GM18907 (cell line): ENCODE measurements at regions not wholly inside any gene's neighbourhood (a gene's known extent, or its start where the extent isn't known, plus 50 kb on each side); places are given as distances from the start of the nearest gene placed in this dataset.

Experiments
- ATAC-seq: cut with Tn5 transposase; IDR thresholded peaks from one replicate; pipeline ENCODE4 v1.9.1; 2021; ENCODE audit warnings: mild to moderate bottlenecking, moderate library complexity; ENCODE audit not compliant: unreplicated experiment

DNA sequence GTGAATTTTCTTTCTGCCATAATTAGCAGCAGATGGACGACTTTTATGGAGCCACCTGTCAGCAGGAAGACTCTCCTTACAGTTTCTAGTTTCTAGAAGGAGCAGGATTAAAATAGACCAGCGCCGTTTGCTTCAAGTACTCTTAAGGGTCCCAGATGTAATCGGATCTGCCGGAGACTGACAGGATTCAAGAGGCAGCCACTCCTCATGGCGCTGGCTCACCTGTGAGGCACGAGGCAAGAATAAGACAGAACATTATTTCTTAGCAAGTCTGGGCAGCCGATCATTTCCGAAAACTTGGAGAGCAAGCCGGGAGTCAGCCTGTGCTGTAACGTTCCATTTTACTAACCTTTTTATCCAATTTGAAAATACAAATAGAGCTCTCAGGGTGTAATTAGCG, 410.4 kb upstream of the RORA start:
- no peak for ATAC-seq

DNA sequence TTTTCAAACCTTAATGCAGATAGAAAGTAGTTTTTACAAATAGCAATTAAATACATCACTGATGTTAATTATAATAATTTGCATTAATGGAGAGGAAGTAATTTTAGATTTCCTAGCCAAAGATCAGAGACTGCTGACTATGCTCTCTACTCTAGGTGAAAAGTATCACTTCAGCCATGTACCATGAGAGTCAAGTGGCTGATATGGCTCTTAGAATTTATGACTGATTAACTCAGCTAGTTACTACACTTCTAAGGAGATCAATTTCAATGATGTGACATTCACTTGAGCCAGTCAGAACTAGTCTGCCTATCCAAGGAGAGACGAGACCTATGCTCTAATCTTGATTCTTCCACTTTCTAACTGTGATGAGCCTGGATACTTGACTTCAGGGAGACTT, 405.7 kb upstream of the RORA start:
- no peak for ATAC-seq

DNA sequence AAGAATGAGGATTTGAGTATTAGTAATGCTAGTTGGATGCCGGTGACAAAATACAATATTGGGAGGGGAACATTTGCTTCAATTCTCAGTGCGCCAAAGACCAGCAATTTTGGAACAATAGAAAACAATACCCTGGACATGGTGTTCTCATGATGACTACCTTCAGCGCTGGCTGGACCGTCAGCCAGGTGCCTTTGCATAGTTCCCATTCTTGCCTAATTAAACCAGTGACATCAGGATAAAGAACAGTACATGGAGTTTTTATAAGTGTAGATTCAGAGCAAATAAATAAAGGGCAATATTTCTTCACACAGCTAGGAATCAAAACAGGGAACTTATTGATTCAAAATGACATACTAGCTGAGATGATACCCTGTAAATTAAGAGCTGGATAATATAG, 404.8 kb upstream of the RORA start:
- ATAC-seq, result no peak

DNA sequence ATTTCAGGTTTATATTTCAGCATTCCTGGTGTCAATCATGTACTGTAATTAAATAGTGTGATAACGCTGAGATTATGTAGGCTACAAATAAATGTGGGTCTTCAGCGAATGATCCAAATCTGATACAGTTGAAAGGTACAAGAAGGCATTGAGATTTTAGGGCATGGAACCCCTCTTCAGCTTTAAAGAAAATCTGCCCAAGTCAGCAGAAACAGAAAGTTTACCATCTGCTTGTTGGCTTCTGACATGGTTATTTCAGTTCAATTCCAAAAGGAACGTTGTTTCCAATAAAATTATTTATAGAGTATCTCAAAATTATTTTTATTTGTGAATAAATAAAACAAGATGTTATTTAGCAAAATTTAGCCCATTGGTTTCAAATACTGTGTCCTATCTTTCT, 400.2 kb upstream of the RORA start:
- no peak for ATAC-seq

DNA sequence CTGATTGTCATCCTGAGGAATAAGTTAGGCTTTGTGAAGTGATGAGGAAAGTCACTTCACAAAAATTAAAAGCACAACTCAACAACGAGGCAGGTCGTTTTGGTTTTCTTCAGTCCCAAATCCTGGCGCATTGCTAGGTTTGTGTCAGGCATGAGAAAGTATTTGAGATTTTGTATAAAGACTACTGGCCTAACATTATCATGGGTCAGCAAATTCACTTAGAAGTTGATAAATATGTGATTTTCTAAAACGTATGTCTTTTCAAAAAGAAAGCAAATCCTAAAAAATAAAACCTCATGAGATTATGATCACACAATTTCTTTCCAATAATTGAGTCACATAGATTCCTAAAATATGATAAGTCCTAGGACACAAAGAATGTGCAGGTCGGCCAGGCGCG, 395.8 kb upstream of the RORA start:
- no peak for ATAC-seq

DNA sequence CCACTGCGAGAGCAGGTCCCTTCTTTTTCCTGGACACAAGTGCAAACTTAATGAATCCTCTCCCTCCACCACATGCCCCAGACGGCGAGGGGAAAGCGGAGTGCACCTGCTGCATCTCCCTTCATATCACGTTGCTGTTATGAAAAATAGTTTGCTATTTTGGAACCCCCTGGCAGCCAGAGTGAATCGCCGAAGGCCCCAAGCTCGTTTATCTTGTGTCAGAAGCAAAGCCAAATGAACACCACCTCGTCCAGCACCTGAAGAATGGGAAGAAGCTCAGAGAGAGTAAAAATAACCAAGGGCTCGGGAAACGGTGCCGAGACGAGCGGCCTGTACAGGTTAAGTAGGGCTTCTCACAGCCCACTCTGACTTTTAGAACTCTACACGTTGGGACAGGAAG, 394.6 kb upstream of the RORA start:
- ATAC-seq, result no peak

DNA sequence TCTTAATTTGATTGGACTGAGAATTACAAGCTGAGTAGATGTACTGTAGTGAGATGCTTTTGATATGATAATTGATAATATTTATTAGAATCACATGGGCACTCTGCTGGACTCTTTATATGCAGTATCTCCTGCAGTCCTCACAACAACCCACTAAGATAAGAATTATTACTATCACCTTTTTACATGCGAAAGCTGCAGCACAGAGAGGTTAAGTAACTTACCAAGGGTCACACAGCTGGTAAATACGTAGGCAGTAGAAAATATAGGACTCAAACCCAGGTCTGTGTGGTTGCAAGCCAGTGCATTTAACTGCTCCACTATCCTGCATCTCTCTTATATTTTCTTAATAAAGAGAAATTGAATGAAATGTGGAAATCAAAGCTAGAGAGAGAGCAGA, 392.8 kb upstream of the RORA start:
- ATAC-seq, result no peak

DNA sequence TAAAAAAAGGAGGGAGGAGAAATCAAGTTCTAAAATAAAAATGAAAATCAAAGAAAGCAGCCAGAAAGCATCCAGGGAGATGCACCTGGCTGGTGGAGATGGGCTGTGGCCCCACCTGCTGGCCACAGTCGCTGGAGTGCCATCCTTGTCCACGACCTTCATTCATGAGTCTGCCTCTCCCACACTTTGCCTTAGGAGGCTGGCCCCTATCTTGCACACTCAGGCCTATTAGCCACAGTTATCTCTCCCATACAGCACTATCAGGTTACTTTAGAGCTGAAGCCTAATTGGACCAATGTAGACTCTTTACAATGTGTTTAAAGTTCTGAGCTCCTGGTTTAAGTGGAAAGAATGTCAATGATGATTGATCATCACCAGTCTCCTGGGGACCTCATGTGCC, 392.0 kb upstream of the RORA start:
- ATAC-seq, result no peak

DNA sequence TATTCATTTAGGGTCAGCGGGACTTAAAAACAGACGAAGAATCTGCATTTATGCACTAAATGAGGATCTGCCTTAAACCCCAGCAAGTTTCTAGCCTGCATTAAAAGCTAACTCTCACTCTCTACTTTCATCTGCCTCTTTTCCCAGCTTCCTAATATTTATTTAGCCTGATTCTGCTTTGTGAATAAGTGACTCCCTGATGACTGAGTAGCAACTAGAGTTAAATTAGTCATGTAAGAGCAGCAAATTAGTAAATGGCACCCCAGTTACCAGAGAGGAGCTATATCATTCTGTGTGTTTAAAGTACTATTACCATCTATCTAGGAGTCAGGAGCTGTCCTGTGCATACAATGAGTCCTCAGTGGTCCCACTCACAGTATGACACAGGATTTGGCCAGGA, 391.0 kb upstream of the RORA start:
- no peak for ATAC-seq

DNA sequence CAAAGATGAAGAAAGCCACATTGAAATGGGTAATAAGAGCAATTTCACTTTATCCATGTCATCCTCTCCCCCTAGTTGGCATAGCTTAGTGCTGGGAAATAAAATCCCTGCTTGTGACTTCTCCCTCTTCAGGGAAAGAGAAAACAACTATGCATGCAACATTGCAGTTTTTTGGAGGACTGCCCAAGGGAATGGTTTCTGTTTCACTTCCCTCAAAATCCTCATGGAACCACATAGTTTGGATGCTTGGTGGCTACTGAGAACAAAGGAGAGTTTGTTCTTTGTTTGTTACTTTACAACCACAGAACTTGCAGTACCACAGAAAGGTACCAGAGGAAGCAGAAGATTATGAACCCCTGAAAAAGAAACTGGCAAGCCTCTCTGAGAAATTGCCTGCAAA, 384.6 kb upstream of the RORA start:
- no peak for ATAC-seq

DNA sequence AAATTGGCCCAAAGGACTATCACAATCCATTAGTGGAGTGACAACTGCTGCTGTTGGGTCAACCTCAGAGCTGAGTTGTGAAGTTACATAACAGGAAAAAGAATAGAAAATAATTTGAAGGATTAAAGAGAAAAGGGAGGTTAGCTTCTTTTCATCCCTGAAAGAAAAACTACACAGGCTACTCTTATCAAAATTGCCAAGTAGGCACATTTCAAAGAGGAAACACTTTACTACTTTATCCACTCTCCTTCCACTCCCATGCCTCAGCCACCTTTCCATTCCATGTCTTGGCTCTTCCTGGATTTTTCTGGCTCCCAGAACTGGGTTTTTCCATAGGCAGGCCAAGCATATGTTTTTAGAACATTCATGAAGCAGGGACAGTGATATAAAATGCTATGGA, 384.0 kb upstream of the RORA start:
- no peak for ATAC-seq

DNA sequence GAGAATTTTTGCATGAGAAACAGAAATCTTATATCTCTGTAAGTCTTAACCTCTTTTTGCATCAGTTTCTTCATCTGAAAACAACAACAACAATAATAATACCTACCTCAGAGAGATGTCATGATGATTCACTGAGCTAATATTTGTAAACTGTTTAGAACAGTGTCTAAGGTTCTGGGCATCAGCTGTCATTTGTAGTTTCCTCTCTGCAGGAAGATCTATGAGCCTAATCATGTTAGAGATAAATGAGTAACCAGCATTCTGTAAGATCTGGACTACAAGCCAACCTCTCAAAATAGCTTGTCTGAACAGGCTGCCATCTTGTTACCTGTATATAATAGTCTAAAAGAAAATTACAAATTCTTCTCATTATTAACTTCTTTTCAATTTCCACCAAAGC, 383.0 kb upstream of the RORA start:
- no peak for ATAC-seq

DNA sequence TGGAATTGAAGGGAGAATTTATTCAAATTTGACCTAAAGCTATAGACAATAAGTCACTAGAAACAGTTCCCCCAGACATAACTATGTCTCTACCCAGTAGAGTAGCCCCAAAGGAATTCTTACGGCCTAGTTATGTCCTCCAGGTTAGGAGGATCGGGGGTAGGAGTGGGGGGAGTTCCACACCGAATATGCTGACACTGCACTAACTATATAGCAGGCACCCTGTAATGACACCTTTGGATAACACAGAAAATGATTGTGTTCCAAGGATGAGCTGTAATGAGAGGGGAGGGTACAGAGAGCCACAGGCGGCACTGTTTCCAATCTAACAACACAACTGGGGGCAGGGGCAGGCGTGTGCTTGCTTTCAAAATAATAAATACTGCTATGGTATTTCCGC, 376.2 kb upstream of the RORA start:
- ATAC-seq, result no peak

DNA sequence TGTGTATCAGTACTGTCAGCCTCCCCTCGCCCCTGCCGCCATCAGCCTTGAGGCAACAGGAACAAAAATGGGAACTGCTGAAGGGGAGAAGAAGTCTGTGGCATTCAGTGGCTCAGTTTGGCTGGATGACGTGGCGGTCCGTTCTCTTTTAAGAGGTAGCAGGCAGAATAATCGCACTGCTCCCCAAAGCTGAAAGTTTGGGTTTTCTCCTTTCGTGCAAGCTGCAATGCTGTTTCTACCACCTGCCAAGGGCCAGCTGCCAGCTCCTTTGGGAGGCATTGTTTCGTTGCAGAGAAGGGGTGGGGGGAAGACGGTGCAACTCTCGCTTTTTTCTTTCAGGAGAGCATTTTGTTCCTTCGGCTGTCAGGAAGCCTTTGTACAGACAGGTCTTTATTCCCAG, 369.6 kb upstream of the RORA start:
- ATAC-seq, result no peak

DNA sequence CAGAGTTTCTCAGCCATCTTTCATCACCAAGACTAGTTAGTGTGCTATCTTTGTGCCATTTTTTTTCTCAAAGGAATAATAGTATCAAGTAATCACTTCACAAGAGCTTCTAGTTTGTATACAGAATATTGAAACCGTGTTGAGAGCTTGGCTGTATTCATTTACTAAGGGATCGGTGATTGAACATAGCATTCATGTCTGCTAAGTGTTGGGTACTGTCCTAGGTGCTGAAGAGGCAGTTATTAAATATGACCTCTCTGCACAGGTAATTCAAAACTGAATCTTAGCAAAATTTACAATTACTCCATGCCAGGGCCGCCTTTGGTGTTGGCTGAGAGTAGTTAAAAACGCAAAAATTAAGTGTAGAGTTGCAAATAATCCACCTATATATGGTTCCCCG, 355.3 kb upstream of the RORA start:
- no peak for ATAC-seq

DNA sequence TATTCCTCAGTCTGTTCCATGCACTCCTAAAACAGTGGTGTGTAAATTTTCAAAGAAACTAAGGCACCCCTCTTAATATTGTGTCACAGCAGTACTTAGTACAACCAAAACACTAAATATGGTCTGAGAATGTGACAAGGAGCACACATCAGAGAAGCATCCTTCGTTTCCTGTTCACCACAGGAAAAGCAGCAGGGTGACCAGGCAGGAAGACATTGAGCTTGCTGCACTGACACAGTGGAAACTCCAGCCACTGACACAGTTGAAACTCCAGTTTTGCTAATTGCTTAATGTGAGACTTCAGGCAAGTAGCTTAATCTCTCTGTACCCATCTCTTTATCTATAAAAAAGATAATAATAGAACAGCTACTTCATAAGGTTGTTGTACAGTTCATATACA, 353.0 kb upstream of the RORA start:
- no peak for ATAC-seq

DNA sequence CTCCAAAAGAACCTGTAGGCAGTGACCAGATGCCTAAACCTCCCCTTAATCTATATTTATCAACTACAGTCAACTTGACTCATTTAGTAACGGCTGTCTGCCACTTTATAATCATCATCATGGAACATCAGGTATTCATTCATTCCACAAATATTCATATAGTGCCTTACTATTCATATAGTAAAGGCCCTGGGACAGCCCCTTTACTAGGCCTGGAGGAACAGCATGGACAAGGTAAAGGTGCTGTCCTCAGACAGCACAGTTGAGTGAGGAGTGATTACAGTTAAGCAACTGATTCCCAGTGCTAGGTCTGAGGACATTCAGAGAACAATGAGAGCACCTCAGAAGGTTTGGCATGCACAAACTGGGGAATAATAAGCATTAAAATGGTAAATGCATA, 346.5 kb upstream of the RORA start:
- no peak for ATAC-seq

DNA sequence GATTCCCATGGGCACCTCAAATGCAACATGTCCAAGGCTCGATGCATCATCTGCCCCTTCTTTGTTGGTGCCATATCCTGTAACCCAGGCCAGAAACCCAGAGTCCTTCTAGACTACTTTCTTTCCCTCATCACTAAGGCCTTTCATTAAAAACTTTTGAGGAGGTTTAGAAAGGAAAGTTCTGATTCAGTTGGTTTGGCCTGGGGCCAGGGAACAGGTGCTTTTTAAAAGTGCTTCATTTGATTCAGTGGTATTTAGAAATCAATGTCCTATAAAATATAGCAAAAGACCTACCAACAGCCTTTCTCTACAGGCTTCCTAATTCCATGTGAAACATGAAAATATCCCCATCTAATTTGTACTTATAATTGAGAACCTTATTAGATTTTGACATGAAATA, 341.9 kb upstream of the RORA start:
- ATAC-seq, result no peak

DNA sequence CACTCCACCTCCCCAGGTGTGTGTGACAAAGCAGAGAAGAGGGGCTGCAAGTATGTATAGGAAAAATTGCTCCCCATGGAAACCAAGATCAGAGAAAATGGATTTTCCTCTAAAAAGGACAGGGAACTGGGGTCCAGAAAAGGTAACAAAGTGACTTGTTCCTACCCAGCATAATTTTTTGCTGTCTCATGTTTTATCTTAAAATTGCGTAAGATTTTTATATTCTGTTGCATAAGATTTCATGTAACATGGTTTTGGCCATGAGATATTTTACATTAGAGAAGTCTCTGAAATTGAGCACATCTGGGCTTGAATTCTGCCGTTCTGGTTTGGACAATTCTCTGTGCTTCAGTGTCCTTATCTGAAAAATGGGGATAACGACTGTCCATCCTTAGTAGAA, 335.7 kb upstream of the RORA start:
- no peak for ATAC-seq

DNA sequence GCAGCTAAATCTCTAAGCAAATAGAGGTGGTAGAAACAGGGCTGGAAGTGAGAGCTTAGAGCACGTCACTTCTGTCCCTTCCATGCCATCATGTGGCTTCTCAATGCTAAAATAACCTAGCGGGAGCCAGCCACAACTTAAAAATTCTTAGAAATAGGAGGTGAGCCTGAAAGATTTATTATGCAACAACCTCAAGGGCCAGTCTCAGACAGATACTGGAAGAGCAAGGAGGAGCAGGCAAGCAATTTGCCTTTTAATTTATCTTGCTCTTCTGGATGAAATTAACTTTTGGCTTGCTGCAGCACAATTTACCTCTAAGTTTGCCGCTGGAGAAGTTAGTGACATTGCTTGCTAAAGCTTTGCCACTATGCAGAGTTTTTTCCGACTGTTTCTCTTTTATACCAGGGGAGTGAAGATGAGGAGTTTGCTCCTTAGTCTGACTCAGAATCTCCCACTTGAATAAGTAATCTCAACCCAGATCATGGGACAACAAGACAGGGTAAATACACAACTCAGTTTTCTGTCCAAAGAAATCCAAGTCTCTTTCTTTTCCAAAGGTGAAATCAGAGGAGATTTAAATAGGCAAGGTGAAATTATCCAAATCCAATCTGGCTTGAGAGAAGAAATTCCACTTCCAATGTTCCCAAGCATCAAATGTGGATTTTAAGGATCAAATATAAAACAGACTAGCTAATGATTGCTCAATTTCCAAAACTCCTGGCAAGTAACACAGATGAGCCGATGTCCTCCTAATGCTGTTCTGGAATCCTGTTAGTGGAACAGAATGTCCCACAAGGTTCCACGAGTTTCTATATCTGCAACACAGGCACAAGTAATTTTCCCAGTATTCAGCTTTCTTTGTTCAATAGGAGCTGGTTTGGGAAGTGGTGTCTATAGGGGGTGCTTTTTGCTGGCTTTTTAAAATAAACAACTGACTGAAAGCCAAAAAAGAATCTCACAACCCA, 329.4 kb upstream of the RORA start:
- no peak for ATAC-seq

DNA sequence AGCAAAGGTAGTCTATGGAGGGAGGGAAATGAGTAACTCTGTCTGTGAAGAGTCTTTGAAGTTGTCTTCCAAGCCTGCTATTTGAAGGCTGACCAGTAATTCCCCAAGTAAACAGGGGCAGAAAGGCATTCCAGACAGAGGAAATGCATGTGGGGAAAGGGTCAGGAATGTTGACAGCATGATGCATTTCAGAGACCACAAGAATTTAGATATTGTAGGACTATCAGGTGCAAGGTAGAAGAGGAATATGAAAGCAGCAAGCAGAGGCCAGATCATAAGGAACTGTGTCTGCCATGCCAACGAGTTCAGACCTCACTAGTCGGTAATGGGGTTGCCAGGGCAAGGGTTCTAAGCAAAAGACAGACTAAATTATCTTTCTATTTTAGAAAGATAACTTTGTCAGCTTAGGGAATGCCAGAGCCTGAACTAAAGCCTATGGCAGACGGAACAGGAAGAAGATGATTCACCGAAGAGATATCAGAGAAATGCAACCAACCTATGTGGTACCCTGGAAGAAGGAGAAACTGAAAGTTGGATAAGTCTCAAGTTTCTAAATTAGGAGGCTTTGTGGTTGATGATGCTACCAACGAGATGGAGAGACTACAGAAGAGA, 327.0 kb upstream of the RORA start:
- no peak for ATAC-seq

DNA sequence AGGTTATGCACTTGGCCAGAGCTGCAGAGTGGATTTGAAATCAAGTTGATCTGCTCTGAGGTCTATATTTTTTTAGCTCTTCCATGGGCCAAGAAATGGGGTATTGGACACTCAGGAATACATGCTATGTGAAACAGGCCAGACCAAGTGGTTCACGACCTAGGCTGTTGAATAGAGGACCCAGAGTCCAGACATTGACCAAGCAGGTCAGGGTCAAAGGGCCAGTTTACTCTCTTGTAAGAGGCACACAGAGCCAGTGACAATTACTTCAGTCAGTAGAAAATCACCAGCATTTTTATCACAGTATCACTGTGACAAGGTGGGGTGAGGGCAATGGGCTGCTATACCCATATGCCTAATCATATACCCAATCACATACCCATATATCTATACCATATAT, 320.6 kb upstream of the RORA start:
- ATAC-seq, result no peak

DNA sequence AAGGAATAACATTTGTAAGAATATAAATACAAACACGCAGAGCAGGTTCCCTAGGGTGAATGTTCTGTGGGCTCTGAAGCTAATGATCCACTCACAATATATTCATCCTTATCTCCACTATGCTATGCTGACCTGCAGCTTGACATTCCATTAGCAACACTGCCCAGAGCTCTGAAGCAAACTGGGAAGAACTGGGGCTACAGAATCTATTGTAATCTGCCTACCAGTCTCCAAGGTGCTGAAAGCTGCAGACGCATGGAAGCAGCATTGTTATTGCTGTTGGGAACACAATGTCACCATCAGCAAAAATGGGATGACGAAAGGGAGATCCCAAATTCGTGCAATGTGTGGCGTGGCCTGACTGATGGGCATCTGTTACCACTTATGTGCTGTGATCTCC, 316.7 kb upstream of the RORA start:
- no peak for ATAC-seq
